ENCODE measurements at regions not wholly inside any gene's neighbourhood (a gene's known extent, or its start where the extent isn't known, plus 50 kb on each side); places are given as distances from the start of the nearest gene placed in this dataset.

DNA sequence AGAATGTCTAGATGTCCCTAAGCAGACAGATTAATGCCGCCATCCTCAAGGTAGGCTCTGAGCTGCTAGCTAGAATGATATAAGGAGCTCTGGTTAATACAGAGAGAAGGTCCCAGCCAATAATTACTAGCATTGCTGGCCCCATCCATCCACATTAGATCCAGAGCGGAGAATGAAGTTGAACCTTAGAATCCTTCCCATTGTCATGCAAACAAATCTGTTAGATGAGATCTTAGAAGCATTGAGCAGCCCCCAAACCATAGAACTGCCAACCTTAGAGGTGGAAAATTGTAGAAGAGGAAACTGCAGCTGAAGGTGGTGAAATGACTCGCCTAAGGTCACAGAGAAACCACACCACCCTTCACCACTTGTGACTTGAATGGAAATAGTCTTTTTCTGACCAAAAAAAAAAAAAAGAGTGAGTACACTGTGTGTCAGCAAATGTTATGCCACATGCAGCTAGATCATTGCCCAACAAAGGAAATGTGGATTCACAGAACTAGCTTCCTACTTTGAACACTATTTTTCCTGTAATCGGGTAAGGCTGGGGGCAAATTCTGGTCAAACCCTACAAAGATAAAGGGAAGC lies 162.1 kb downstream of the SMIM20 start:
- peak overlapping the region; percentile 70 to 77 (median 74) for H3K27ac ChIP-seq
- WGBS, 2 donors = 82 to 83% methylated on average over 4 of the region's 4 CpGs
- no peaks in the 10 kb centered on the region for H3K36me3 ChIP-seq
- no peaks in the 10 kb centered on the region for H3K27me3 ChIP-seq
- peaks cover 0 to 14% (median 8%) of the 10 kb centered on the region in 4 donors for H3K4me1 ChIP-seq
- DNase-seq (peak in 1 of 2 donors; percentile 52), ATAC-seq (ENCODE audit: low FRiP score in 2 of 2) (peak; percentile 75 to 79)
- no peaks in the 10 kb centered on the region for H3K9me3 ChIP-seq
- H3K4me3 ChIP-seq = no peak overlapping the region
- TF ChIP-seq EP300 (IDR thresholded peaks at IDR 0.05) (peak in 2 of 4 donors; percentile 36 to 72), POLR2A (IDR thresholded peaks at IDR 0.05) (no peak), POLR2AphosphoS5 (IDR thresholded peaks at IDR 0.05) (peak in 1 of 2 donors; percentile 87)

DNA sequence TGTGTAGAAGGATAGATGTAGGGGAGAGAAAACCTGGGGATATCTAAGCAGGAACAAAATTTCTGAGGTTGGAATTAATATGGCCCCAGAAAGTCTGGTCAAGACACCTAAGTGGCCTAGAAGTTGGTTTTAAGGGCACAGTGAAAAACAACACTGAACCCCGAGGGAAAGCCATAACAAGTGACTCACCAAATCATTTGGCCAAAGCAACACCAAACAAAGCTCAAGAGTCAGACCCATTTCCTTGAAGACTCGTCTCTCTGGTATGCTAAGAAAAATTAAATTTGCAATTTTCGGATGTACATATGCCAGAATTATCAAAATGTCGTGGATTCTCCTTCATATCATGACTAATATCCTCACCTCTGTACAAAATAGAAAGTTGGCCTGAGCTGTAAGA lies 162.9 kb downstream of the SMIM20 start:
- H3K27me3 ChIP-seq = no peaks in the 10 kb centered on the region
- H3K9me3 ChIP-seq = no peaks in the 10 kb centered on the region
- WGBS, 2 donors = 80 to 81% methylated on average over 4 of the region's 4 CpGs
- no peak overlapping the region for H3K4me3 ChIP-seq
- no peak for TF ChIP-seq EP300 (IDR thresholded peaks at IDR 0.05)
- no peak for TF ChIP-seq POLR2A (IDR thresholded peaks at IDR 0.05)
- TF ChIP-seq, protein P1, sequence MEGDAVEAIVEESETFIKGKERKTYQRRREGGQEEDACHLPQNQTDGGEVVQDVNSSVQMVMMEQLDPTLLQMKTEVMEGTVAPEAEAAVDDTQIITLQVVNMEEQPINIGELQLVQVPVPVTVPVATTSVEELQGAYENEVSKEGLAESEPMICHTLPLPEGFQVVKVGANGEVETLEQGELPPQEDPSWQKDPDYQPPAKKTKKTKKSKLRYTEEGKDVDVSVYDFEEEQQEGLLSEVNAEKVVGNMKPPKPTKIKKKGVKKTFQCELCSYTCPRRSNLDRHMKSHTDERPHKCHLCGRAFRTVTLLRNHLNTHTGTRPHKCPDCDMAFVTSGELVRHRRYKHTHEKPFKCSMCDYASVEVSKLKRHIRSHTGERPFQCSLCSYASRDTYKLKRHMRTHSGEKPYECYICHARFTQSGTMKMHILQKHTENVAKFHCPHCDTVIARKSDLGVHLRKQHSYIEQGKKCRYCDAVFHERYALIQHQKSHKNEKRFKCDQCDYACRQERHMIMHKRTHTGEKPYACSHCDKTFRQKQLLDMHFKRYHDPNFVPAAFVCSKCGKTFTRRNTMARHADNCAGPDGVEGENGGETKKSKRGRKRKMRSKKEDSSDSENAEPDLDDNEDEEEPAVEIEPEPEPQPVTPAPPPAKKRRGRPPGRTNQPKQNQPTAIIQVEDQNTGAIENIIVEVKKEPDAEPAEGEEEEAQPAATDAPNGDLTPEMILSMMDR (IDR thresholded peaks at IDR 0.05) = no peak
- no peak for TF ChIP-seq POLR2AphosphoS5 (IDR thresholded peaks at IDR 0.05)
- DNase-seq (no peak), ATAC-seq (ENCODE audit: low FRiP score in 2 of 2) (no peak)
- peak overlapping the region; percentile 45 to 75 (median 68) for H3K27ac ChIP-seq
- H3K36me3 ChIP-seq = no peaks in the 10 kb centered on the region
- peaks cover 4 to 15% (median 10%) of the 10 kb centered on the region in 4 donors for H3K4me1 ChIP-seq

DNA sequence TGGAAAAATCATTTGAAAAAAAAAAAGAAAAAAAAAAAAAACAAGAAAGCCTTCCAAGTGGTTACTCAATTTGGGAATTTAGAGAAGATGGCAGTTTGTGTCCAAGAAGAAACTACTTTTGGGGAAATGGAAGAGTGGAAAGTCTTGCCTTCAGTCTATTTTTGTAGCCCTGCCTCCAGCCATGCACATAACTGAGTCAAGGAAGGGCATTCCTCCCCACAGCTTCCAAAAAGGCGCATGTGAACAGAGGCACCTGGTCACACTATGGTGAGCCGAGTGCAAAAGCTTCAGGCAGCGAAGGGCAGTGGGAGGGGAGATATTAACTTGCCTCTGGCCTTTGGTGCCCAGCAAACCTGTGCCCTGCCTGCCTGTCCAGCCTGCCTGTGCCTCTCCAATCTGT lies 163.7 kb downstream of the SMIM20 start:
- DNase-seq (no peak), ATAC-seq (ENCODE audit: low FRiP score in 2 of 2) (no peak)
- TF ChIP-seq EP300 (IDR thresholded peaks at IDR 0.05) = no peak
- TF ChIP-seq POLR2A (IDR thresholded peaks at IDR 0.05) = no peak
- TF ChIP-seq POLR2AphosphoS5 (IDR thresholded peaks at IDR 0.05) = no peak
- TF ChIP-seq, protein P1 (IDR thresholded peaks at IDR 0.05) = no peak
- 93 to 95% methylated on average over 3 of the region's 3 CpGs for WGBS, 2 donors
- no peaks in the 10 kb centered on the region for H3K27me3 ChIP-seq
- peaks cover 7 to 18% (median 12%) of the 10 kb centered on the region in 4 donors for H3K4me1 ChIP-seq
- no peaks in the 10 kb centered on the region for H3K9me3 ChIP-seq
- no peak overlapping the region for H3K4me3 ChIP-seq
- H3K36me3 ChIP-seq = no peaks in the 10 kb centered on the region
- H3K27ac ChIP-seq = peak overlapping the region in 2 of 4 donors; percentile 46 to 75

DNA sequence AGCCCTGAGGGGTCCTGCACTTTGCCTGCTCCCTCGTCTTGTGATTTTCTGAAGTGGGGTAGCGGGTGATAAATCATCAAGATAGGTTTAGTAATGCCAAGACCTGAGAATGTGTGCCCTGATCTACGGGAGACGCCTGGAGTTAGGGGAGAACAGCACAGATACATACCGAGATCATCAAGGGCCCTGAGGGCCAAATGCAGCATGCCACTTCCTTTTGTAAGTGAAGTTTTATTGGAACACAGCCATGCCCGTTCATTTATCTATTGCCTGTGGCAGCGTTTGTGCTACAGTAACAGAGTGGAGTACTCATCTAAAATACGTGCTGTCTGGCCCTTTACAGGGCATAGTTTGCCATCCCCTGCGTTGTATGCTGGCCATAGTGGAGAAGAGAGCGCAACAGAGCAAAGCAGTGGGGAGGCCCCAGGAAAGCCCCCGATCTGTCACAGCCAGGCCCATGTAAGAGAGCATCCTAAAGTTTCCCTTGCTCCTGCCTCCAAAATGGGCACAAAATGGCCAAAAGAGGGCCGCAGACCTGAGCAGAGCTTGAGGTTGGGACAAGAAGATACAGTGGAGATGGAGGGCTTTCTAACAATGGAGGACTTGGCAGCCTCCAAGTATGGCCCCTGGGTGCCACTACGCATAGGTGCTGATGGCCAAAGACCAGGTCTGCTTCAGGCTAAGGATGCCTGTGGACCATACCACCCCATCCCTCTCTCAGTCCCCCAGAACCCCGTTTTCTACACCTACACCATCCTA lies 167.0 kb downstream of the SMIM20 start:
- Histone ChIP-seq H3K36me3 (no peaks in the 10 kb centered on the region), H3K27ac (peak overlapping the region in 1 of 4 donors; percentile 14), H3K4me3 (no peak overlapping the region), H3K27me3 (no peaks in the 10 kb centered on the region), H3K9me3 (no peaks in the 10 kb centered on the region), H3K4me1 (peaks cover 7 to 21% (median 11%) of the 10 kb centered on the region in 4 donors)
- ATAC-seq (ENCODE audit: low FRiP score in 2 of 2) = no peak
- 74 to 79% methylated on average over 14 of the region's 14 CpGs for WGBS, 2 donors
- TF ChIP-seq, protein P1 (IDR thresholded peaks at IDR 0.05) = no peak
- TF ChIP-seq POLR2A (IDR thresholded peaks at IDR 0.05) (no peak), EP300 (IDR thresholded peaks at IDR 0.05) (no peak), POLR2AphosphoS5 (IDR thresholded peaks at IDR 0.05) (no peak)
- no peak for DNase-seq

DNA sequence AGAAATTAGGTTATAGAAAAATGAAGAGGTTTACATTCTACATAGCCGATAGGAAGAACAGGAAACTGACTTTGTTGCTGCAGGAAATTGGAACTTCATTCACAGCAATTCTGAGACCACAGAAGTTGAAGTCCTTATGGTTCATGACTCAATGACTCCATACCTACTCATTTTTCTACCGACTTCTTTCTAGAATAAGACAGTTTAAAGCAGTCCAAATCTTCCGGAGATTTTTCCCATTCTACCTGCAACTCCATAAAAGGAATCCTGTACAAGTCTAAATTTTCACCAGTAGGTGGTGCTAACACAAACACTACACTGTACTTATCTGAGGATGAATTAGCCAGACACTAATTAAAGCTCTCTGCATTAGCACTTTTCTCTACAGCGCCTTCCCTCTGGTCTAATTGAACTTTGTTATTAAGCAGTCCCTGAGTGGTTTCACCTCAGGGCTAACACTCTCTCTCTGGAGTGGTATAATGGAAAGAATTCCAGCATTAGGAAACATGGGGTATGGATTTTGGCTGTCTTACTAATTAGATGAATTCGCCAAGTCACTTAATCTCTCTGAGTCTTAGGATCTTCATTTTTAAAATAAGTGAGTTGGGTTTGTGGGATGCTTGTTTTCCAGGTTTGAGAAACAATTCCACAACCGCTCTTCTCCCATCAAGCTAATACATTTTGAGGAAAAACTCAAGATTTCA lies 167.9 kb downstream of the SMIM20 start:
- no peak for TF ChIP-seq POLR2AphosphoS5 (IDR thresholded peaks at IDR 0.05)
- TF ChIP-seq, protein P1 (IDR thresholded peaks at IDR 0.05) = peak; percentile 46 to 77 (median 70)
- peaks cover 7 to 21% (median 10%) of the 10 kb centered on the region in 4 donors for H3K4me1 ChIP-seq
- 40 to 44% methylated on average over 6 of the region's 6 CpGs for WGBS, 2 donors
- H3K9me3 ChIP-seq = no peaks in the 10 kb centered on the region
- ATAC-seq (ENCODE audit: low FRiP score in 2 of 2) (peak; percentile 60 to 74), DNase-seq (no peak)
- H3K36me3 ChIP-seq = no peaks in the 10 kb centered on the region
- no peaks in the 10 kb centered on the region for H3K27me3 ChIP-seq
- H3K27ac ChIP-seq = peak overlapping the region in 1 of 4 donors; percentile 9
- H3K4me3 ChIP-seq = no peak overlapping the region
